ENCODE measurements at regions not wholly inside any gene's neighbourhood (a gene's known extent, or its start where the extent isn't known, plus 50 kb on each side); places are given as distances from the start of the nearest gene placed in this dataset.

DNA sequence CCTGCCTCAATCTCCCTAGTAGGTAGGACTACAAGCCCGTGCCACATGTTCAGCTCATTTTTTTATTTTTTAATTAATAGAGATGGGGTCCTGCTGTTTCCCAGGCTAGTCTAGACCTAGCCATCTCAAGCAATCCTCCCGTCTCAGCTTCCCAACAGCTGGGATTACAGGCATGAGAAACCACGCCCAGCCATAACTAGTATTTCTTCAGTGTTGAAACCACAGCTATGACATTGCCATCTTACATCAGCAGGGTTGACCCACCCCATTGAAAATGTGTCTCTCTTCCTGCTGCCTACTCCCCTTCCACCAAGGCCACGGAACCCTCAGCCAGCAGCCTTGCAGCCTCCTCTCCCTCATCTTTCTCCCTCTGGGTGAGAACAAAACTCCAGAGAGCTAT lies 62.1 kb upstream of the ZNF746 start:
- H2AFZ ChIP-seq (ENCODE audit: low read depth, low read length), result no peak overlapping the region
- peaks cover 3 to 15% of the 10 kb centered on the region in 2 experiments for H3K36me3 ChIP-seq (ENCODE audit: control insufficient read depth in 2 of 2, extremely low read depth in 1 of 2, insufficient read depth in 2 of 2, low read length in 2 of 2)
- H3K4me2 ChIP-seq (ENCODE audit: insufficient read depth, low read length), result no peak overlapping the region
- no peaks in the 10 kb centered on the region for H3K4me1 ChIP-seq (ENCODE audit: control insufficient read depth, extremely low read depth, insufficient read depth, low read length)
- H3K4me3 ChIP-seq (replicated peaks in 1 of 3; ENCODE audit: insufficient read depth in 1 of 3, low read depth in 1 of 3, low read length in 3 of 3), result no peak overlapping the region
- no peaks in the 10 kb centered on the region for H4K20me1 ChIP-seq (replicated peaks; ENCODE audit: control insufficient read depth, extremely low read depth, insufficient read depth, low read length)
- no peak for FAIRE-seq
- no peak for DNase-seq (ENCODE audit: low read depth, low spot score)
- POLR2A ChIA-PET, result no interaction called here
- peaks cover 3% of the 10 kb centered on the region for H3K79me2 ChIP-seq (ENCODE audit: control insufficient read depth, insufficient read depth, low read length)
- BruUV-seq (replicated peaks), result no TSS peak
- CTCF ChIA-PET, result interaction anchor here (1.4 kb wide), 1 partner anchor 250 kb away, joined by 3 read pairs; no protein-coding TSS in a partner anchor
- dilution Hi-C loops (cut with MboI; ENCODE audit: extremely low pct_ligation_motif_present, low sequenced_read_pairs) (no loop called here), intact Hi-C loops (cut with micrococcal nuclease) (no loop called here)
- H3K9ac ChIP-seq (replicated peaks; ENCODE audit: extremely low read depth, insufficient read depth, low read length), result no peak overlapping the region
- no peaks in the 10 kb centered on the region for H3K27me3 ChIP-seq (ENCODE audit: control insufficient read depth in 2 of 2, insufficient read depth in 2 of 2, low read length in 2 of 2)
- TF ChIP-seq POLR2A (IDR thresholded peaks at IDR 0.05; ENCODE audit: low read depth, low read length), result no peak
- no peak for TF ChIP-seq POLR2AphosphoS5 (IDR thresholded peaks at IDR 0.05; ENCODE audit: insufficient read depth, low read depth, low read length)
- no peak for TF ChIP-seq FOS (IDR thresholded peaks at IDR 0.05; ENCODE audit: borderline replicate concordance, insufficient read depth, low read length)
- TF ChIP-seq EZH2 (IDR thresholded peaks at IDR 0.05; ENCODE audit: borderline replicate concordance, low read depth, low read length, severe bottlenecking), result no peak
- no peak for TF ChIP-seq MYC (IDR thresholded peaks at IDR 0.05; ENCODE audit: low read depth, low read length)
- TF ChIP-seq GATA2 (IDR thresholded peaks at IDR 0.05; ENCODE audit: insufficient read depth, insufficient read length, low read depth, low read length), result no peak
- no peak for TF ChIP-seq JUN (IDR thresholded peaks at IDR 0.05; ENCODE audit: borderline replicate concordance, insufficient read depth, insufficient read length, low read depth)
- TF ChIP-seq, protein P1, sequence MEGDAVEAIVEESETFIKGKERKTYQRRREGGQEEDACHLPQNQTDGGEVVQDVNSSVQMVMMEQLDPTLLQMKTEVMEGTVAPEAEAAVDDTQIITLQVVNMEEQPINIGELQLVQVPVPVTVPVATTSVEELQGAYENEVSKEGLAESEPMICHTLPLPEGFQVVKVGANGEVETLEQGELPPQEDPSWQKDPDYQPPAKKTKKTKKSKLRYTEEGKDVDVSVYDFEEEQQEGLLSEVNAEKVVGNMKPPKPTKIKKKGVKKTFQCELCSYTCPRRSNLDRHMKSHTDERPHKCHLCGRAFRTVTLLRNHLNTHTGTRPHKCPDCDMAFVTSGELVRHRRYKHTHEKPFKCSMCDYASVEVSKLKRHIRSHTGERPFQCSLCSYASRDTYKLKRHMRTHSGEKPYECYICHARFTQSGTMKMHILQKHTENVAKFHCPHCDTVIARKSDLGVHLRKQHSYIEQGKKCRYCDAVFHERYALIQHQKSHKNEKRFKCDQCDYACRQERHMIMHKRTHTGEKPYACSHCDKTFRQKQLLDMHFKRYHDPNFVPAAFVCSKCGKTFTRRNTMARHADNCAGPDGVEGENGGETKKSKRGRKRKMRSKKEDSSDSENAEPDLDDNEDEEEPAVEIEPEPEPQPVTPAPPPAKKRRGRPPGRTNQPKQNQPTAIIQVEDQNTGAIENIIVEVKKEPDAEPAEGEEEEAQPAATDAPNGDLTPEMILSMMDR (IDR thresholded peaks at IDR 0.05; ENCODE audit: extremely low read depth in 1 of 2, insufficient read depth in 1 of 2, low read depth in 1 of 2, low read length in 2 of 2), result no peak
- no peaks in the 10 kb centered on the region for H3K9me3 ChIP-seq (replicated peaks; ENCODE audit: control insufficient read depth, insufficient read depth, low read length)
- H3K9me1 ChIP-seq (replicated peaks; ENCODE audit: control insufficient read depth, extremely low read depth, insufficient read depth, low read length), result no peaks in the 10 kb centered on the region
- no peak overlapping the region for H3K27ac ChIP-seq (ENCODE audit: insufficient read depth, low read depth, low read length)
